Activated gamma-delta T cell treated with anti-CD3 and anti-CD28 coated beads, Interleukin-2, amount 50 U/mL, for 16 hours (primary cell): ENCODE measurements at regions not wholly inside any gene's neighbourhood (a gene's known extent, or its start where the extent isn't known, plus 50 kb on each side); places are given as distances from the start of the nearest gene placed in this dataset.

Experiments used
- DNase-seq: peaks from one replicate; pipeline ENCODE4 v3.0.0-alpha.2; 2020; ENCODE audit warnings: low read depth

- DNase-seq: no peak
Observed at GRCh38 chr6:225907-226306, 66.4 kb upstream of the DUSP22 start.

- no peak for DNase-seq
Observed at GRCh38 chr6:226516-227073, 65.7 kb upstream of the DUSP22 start.

GRCh38 chr6:227074-227782 is 65.1 kb upstream of the DUSP22 start:
- DNase-seq: no peak

GRCh38 chr6:227812-228338 is 64.4 kb upstream of the DUSP22 start:
- DNase-seq: no peak

DNA sequence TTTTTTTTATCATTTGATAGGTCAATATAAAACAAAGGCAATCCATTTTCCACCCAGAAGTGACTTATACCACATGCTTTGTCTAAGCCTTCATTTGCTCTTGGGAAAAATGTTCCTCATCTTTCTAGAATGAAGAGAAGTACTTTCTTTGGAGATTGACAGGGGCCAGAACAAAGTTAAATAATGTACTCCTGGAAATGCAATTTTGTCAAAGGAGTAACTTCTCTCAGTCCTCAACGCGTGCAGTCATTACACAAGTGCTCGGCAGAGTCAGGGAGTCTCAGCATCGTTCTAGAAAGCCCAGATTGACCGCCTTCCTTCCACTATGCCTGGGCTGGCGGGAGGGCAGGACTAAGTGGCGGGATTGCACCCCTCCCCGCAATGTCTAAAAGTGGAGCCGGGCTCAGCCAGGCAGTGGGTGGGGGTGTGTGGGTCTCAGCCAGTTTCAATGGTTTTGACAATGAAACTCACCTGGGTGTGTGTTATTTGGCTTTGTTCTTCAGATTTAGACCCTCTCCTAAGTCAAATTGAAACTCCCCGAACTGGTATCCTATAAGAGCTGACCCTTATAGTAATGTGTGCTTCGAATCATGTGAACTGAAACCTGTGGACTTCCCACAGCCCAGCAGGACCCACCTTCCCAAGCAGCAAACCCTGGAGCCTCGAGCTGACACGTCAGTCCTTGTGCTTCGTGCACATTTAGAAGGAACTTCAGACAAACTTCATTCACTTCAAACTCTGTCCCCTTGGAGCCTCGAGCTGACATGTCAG is 63.2 kb upstream of the DUSP22 start:
- no peak for DNase-seq

DNA sequence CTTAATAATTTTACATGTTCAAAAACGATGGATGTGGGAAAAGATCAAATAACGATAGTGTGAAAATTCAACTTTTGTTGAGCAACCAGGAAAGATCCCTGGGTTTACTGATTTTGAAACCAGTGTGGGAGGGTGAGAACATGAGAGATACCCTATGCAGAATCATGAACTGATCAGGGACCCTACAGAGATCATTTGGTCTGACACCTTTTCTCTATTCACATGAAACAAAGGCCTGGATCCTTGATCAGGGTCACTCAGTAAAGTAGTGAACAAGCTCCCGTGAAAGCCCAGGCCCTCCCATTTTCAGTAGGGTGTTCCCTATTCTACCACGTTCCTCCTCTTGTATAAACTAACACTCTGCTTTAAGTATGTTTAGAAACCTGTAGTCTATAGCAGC is 60.5 kb upstream of the DUSP22 start:
- DNase-seq: no peak

DNA sequence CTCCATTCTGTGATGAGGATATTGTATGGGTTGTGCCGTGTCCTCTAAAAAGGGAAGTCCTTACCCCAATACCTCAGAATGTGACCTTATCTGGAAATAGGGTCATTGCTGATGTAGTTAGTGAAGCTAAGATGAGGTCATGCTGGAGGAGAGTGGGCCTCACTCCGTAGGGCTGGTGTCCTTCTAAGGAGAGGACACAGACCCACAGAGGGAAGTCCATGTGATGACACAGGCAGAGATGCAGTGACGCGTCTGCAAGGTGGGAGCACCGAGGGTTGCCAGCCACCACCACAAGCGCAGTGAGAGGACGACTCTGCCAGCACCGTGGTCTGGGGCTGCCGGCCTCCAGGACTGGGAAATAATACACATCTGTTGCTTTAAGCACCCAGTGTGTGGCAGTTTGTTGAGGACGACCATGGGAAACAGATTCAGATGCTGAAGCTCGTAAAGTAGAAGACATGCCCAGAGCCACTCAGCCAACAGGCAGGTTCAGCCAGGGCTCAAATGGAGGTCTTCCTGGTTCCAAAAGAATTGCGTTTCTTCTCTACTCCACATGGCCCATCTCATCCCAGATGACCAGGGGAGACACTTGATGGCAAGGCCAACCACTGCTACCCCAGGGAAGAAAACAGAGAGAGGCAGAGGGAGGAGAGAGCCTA is 59.2 kb upstream of the DUSP22 start:
- no peak for DNase-seq

DNA sequence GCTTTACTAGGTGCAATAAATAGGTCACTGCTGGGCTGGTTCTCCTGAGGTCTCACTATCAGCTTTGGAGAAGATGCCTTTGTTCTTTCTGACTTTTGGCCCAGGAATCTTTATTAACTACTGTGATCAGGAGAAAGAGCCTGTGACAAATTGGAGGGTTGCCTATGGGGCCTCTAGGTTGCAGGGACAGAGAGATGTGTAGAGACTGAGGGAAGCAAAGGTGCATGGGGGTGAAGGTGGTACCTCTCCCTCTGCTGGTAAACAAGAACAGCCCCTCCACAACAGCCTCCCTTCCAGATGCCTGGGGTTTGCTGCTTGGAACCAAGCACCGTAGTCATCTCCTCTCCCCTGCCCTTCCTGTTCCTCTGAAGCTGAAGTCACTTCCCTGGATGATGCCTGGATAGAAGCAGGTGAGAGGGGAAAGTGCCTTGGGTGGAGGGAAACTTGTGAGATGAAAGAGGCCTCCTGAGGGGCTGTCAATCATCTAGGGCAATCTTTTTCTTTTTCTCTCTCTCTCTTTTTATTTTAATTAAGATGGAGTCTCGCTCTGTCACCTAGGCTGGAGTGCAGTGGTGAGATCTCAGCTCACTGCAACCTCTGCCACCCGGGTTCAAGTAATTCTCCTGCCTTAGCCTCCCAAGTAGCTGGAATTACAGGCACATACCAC is 57.4 kb upstream of the DUSP22 start:
- DNase-seq: no peak

DNA sequence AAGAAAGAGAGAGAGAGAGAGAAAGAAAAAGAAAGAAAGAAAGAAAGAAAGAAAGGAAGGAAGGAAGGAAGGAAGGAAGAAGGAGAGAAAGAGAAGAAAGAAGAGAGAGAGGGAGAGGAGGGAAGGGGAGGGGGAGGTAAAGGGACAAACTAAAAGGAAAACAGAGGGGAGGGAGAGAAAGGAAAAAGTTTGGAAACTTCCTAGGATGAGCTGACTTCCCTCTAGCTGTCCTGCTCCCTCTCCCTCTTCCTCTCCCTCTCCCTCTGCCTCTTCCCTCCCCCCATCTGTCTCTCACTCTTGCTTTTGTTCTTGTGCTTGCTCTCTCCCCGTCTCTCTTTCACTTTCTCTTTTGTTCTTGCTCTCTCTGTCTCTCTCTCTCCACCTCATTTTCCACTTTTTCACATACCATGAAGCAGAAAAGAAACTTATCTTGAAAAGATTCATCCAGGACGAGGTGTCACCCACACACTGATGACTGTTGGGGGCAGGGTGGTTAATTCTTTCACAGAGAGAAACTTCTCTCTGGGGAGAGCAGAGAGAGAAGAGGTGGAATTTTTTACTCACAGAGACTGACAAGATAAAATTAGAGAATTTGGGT is 56.4 kb upstream of the DUSP22 start:
- peak; percentile 43 for DNase-seq

DNA sequence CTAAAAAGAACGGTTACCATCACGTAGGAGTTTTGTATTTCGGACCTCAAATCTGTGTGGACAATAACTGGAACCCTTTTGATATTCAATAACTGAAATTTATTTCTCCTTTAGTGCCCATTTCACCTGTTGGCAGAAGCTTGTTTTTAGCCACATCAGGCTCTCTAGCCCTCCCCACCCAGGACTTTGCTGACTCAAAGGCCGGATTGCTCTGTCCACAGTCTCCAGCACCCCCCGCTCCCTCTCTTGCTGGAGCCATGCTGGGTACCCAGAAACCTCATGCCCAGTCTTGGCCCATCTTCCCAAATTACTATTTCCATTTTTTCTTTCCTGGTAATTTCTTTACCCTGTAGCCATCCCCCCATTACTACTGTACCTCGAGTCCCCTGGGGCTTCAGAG is 55.8 kb upstream of the DUSP22 start:
- DNase-seq: no peak

GRCh38 chr6:240151-240550 is 52.1 kb upstream of the DUSP22 start:
- DNase-seq: no peak

DNA sequence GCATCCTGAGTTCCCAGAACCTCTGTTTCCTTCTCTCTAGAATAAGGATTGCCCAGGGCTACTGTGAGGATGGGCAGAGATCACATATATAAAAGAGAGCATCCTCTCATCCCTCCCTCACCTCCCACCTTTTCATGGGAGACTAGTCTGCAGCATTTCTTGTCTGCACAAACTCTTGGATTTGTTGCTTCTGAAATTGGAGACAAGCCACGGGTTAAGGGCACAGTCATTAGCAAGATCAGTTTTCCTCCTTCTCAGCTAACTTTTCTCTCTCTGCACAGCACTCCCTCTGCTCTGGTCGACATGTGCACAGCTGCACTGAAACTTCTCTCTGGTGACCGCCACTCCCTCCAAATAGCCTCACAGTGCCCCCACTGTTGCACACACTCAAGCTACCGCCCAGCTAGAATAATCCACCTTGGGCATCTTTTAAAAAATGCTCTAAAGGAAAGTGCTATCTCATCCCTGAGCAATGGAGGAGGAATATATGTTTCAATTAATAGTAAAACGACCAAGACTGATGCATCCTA is 50.9 kb upstream of the DUSP22 start:
- no peak for DNase-seq
